HepG2 (cell line): ENCODE measurements at regions not wholly inside any gene's neighbourhood (a gene's known extent, or its start where the extent isn't known, plus 50 kb on each side); places are given as distances from the start of the nearest gene placed in this dataset.

Experiments used
- CTCF ChIP-seq: sonication (generic); formaldehyde crosslinking; IDR thresholded peaks from 2 replicates; pipeline ENCODE4 v1.5.0; 2020; ENCODE audit warnings: mild to moderate bottlenecking, missing genetic modification reagents, moderate library complexity
- EP300 ChIP-seq, 3 experiments: sonication (generic) in 1 of 3; formaldehyde crosslinking in 1 of 3; IDR thresholded peaks; 2 replicates each; pipeline versions ENCODE4 v1.5.1 to v1.6.1; 2011 to 2020; ENCODE audit warnings: low read depth in 2 of 3, low read length in 2 of 3, borderline replicate concordance in 1 of 3, improper control_type of control experiment in 1 of 3, mild to moderate bottlenecking in 1 of 3, missing genetic modification reagents in 1 of 3, moderate library complexity in 1 of 3
- HNF4G ChIP-seq, 2 experiments: sonication (generic) in 1 of 2; formaldehyde crosslinking in 1 of 2; IDR thresholded peaks; 2 replicates each; pipeline versions ENCODE4 v1.4.0 to v1.6.1; 2011 to 2020; ENCODE audit warnings: borderline replicate concordance in 2 of 2, low read depth in 2 of 2, mild to moderate bottlenecking in 2 of 2, low read length in 1 of 2, missing genetic modification reagents in 1 of 2, moderate library complexity in 1 of 2
- MAZ ChIP-seq, 2 experiments: sonication (generic) in 1 of 2; formaldehyde crosslinking in 1 of 2; IDR thresholded peaks; 2 replicates each; pipeline versions ENCODE4 v1.5.0 to v1.6.1; 2012 to 2020; ENCODE audit warnings: low read depth in 2 of 2, mild to moderate bottlenecking in 2 of 2, borderline replicate concordance in 1 of 2, improper control_type of control experiment in 1 of 2, low read length in 1 of 2, missing genetic modification reagents in 1 of 2, moderate library complexity in 1 of 2
- SETDB1 ChIP-seq: sonication (generic); formaldehyde crosslinking; IDR thresholded peaks from 2 replicates; pipeline ENCODE4 v1.5.1; 2020; ENCODE audit warnings: missing genetic modification reagents, mild to moderate bottlenecking, borderline replicate concordance
- SYNCRIP ChIP-seq: fragments of 200-400 bp; formaldehyde crosslinking; IDR thresholded peaks from 2 replicates; pipeline ENCODE4 v1.6.1; 2018; ENCODE audit warnings: mild to moderate bottlenecking, low read depth, low read length; ENCODE audit not compliant: insufficient read depth
- THRA ChIP-seq: sonication (generic); formaldehyde crosslinking; IDR thresholded peaks from 2 replicates; pipeline ENCODE4 v1.4.0; 2020; ENCODE audit warnings: missing genetic modification reagents, borderline replicate concordance
- UBTF ChIP-seq: sonication (generic); formaldehyde crosslinking; IDR thresholded peaks from 2 replicates; pipeline ENCODE4 v1.4.0; 2020; ENCODE audit warnings: mild to moderate bottlenecking, missing genetic modification reagents
- ZFP1 ChIP-seq: IDR thresholded peaks from 2 replicates; pipeline ENCODE4 v1.6.1; 2016
- ZFX ChIP-seq: sonication (generic); formaldehyde crosslinking; IDR thresholded peaks from 2 replicates; pipeline ENCODE4 v1.4.0; 2020; ENCODE audit warnings: mild to moderate bottlenecking, low read depth, missing genetic modification reagents, moderate library complexity
- TF ChIP-seq, protein P1 (sequence below), 2 experiments: IDR thresholded peaks; 2 replicates each; pipeline ENCODE4 v1.6.1; 2011 to 2012; ENCODE audit warnings: low read length in 2 of 2, borderline replicate concordance in 1 of 2, low read depth in 1 of 2, mild to moderate bottlenecking in 1 of 2, moderate library complexity in 1 of 2

- TF ChIP-seq ZFP1 (CRISPR knock-in tag) (no peak), MAZ (IDR thresholded peaks at IDR 0.05; ENCODE audit: borderline replicate concordance, low read depth, low read length) (no peak), MAZ (CRISPR knock-in tag; IDR thresholded peaks at IDR 0.05; ENCODE audit: low read depth) (no peak), CTCF (CRISPR knock-in tag) (no peak), SETDB1 (CRISPR knock-in tag) (no peak), EP300 (IDR thresholded peaks at IDR 0.05; ENCODE audit: low read depth in 2 of 2, low read length in 2 of 2) (no peak), EP300 (CRISPR knock-in tag; IDR thresholded peaks at IDR 0.05; ENCODE audit: borderline replicate concordance) (no peak), UBTF (no peak), HNF4G (IDR thresholded peaks at IDR 0.05; ENCODE audit: borderline replicate concordance, low read depth, low read length) (no peak), HNF4G (CRISPR knock-in tag; IDR thresholded peaks at IDR 0.05; ENCODE audit: borderline replicate concordance, low read depth) (no peak), THRA (CRISPR knock-in tag) (no peak), ZFX (no peak), SYNCRIP (no peak)
- TF ChIP-seq, protein P1, sequence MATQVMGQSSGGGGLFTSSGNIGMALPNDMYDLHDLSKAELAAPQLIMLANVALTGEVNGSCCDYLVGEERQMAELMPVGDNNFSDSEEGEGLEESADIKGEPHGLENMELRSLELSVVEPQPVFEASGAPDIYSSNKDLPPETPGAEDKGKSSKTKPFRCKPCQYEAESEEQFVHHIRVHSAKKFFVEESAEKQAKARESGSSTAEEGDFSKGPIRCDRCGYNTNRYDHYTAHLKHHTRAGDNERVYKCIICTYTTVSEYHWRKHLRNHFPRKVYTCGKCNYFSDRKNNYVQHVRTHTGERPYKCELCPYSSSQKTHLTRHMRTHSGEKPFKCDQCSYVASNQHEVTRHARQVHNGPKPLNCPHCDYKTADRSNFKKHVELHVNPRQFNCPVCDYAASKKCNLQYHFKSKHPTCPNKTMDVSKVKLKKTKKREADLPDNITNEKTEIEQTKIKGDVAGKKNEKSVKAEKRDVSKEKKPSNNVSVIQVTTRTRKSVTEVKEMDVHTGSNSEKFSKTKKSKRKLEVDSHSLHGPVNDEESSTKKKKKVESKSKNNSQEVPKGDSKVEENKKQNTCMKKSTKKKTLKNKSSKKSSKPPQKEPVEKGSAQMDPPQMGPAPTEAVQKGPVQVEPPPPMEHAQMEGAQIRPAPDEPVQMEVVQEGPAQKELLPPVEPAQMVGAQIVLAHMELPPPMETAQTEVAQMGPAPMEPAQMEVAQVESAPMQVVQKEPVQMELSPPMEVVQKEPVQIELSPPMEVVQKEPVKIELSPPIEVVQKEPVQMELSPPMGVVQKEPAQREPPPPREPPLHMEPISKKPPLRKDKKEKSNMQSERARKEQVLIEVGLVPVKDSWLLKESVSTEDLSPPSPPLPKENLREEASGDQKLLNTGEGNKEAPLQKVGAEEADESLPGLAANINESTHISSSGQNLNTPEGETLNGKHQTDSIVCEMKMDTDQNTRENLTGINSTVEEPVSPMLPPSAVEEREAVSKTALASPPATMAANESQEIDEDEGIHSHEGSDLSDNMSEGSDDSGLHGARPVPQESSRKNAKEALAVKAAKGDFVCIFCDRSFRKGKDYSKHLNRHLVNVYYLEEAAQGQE (IDR thresholded peaks at IDR 0.05; ENCODE audit: borderline replicate concordance in 1 of 2, low read depth in 1 of 2, low read length in 2 of 2) = no peak
Observed at GRCh38 chr1:114322734-114323133, 169.1 kb upstream of the SYT6 start.
